Kidney (tissue), 13 donors: ENCODE measurements at regions not wholly inside any gene's neighbourhood (a gene's known extent, or its start where the extent isn't known, plus 50 kb on each side); places are given as distances from the start of the nearest gene placed in this dataset.

Source experiments
- DNase-seq, 5 donors: peaks; one replicate each; pipeline ENCODE4 v3.0.0-alpha.2; 2013 to 2020
- FAIRE-seq: peaks from 2 replicates; lab custom pipeline; 2012; peaks lifted over from hg19 to GRCh38; lab: Jason Lieb, UNC
- H3K27ac ChIP-seq, 2 donors: one replicate each; pipeline ENCODE4 v1.7.0; 2013; ENCODE audit warnings: low read depth in 2 of 2, low read length in 2 of 2, inconsistent platforms in 1 of 2
- H3K27me3 ChIP-seq: one replicate; pipeline ENCODE4 v1.7.1; 2013; ENCODE audit warnings: low read length, inconsistent platforms; ENCODE audit not compliant: control insufficient read depth, insufficient read depth
- H3K36me3 ChIP-seq, 3 donors: one replicate each; pipeline versions ENCODE4 v1.7.0 to v1.7.1; 2013; ENCODE audit warnings: low read length in 3 of 3, control low read depth in 1 of 3, inconsistent platforms in 1 of 3; ENCODE audit not compliant: insufficient read depth in 3 of 3, control insufficient read depth in 2 of 3
- H3K4me1 ChIP-seq, 3 donors: one replicate each; pipeline versions ENCODE4 v1.7.0 to v1.7.1; 2013; ENCODE audit warnings: low read length in 3 of 3, inconsistent platforms in 1 of 3, low read depth in 1 of 3; ENCODE audit not compliant: control insufficient read depth in 2 of 3, insufficient read depth in 2 of 3
- H3K4me3 ChIP-seq, 3 donors: one replicate each; pipeline versions ENCODE4 v1.7.0 to v1.8.1; 2013; ENCODE audit warnings: low read length in 3 of 3, control low read depth in 1 of 3, inconsistent platforms in 1 of 3
- H3K9ac ChIP-seq, 3 donors: one replicate each; pipeline versions ENCODE4 v1.7.0 to v1.7.1; 2013; ENCODE audit warnings: low read length in 3 of 3, control low read depth in 1 of 3, inconsistent platforms in 1 of 3
- H3K9me3 ChIP-seq, 3 donors: one replicate each; pipeline versions ENCODE4 v1.7.0 to v1.7.1; 2013; ENCODE audit warnings: low read length in 3 of 3, control low read depth in 1 of 3, inconsistent platforms in 1 of 3; ENCODE audit not compliant: control insufficient read depth in 2 of 3, insufficient read depth in 1 of 3
- CTCF ChIP-seq: IDR thresholded peaks from 3 replicates; pipeline ENCODE4 v1.5.1; 2012; ENCODE audit warnings: mild to moderate bottlenecking, moderate library complexity, borderline replicate concordance; ENCODE audit not compliant: insufficient read depth; ENCODE audit errors: extremely low read depth
- intact Hi-C: fragments of 100-400 bp; cut with DNase I; formaldehyde crosslinking; loops from one replicate; pipeline ENCODE4 v1.11.1; 2022
- donor health status: control.
- donor health status: control.
- donor health status: control.
- donor health status: control.
- donor health status: control.
- donor health status: DM: yes; HTN: yes; CAD: no.
- donor health status: Normal renal cell carcinoma (clear cell type).

- intact Hi-C loops, result no loop called here
- Histone ChIP-seq H3K4me1 (no peaks in the 10 kb centered on the region), H3K4me3 (no peak overlapping the region), H3K27ac (no peak overlapping the region), H3K9me3 (no peaks in the 10 kb centered on the region), H3K27me3 (no peaks in the 10 kb centered on the region), H3K9ac (no peak overlapping the region), H3K36me3 (no peaks in the 10 kb centered on the region)
- FAIRE-seq (no peak), DNase-seq (no peak)
- TF ChIP-seq CTCF, result no peak
Observed at GRCh38 chr3:180383332-180384020, 218.5 kb upstream of the TTC14 start.

- no peak for FAIRE-seq
- no peaks in the 10 kb centered on the region for H3K27me3 ChIP-seq
- no peaks in the 10 kb centered on the region for H3K4me1 ChIP-seq
- intact Hi-C loops, result no loop called here
- no peak overlapping the region for H3K4me3 ChIP-seq
- no peaks in the 10 kb centered on the region for H3K9me3 ChIP-seq
- no peaks in the 10 kb centered on the region for H3K36me3 ChIP-seq
- TF ChIP-seq CTCF, result no peak
- no peak overlapping the region for H3K27ac ChIP-seq
- DNase-seq, result no peak
- H3K9ac ChIP-seq, result no peak overlapping the region
Observed at GRCh38 chr3:180390313-180390712, 211.7 kb upstream of the TTC14 start.

GRCh38 chr3:180391001-180391400 is 211.0 kb upstream of the TTC14 start:
- intact Hi-C loops, result no loop called here
- DNase-seq (no peak), FAIRE-seq (no peak)
- H3K4me3 ChIP-seq, result no peak overlapping the region
- no peak for TF ChIP-seq CTCF
- no peaks in the 10 kb centered on the region for H3K36me3 ChIP-seq
- H3K9ac ChIP-seq, result no peak overlapping the region
- no peak overlapping the region for H3K27ac ChIP-seq
- H3K9me3 ChIP-seq, result no peaks in the 10 kb centered on the region
- no peaks in the 10 kb centered on the region for H3K4me1 ChIP-seq
- no peaks in the 10 kb centered on the region for H3K27me3 ChIP-seq

- TF ChIP-seq CTCF, result no peak
- no peak overlapping the region for H3K27ac ChIP-seq
- DNase-seq (no peak), FAIRE-seq (no peak)
- H3K9ac ChIP-seq, result no peak overlapping the region
- intact Hi-C loops, result no loop called here
- H3K9me3 ChIP-seq, result no peaks in the 10 kb centered on the region
- H3K4me3 ChIP-seq, result no peak overlapping the region
- no peaks in the 10 kb centered on the region for H3K27me3 ChIP-seq
- no peaks in the 10 kb centered on the region for H3K36me3 ChIP-seq
- no peaks in the 10 kb centered on the region for H3K4me1 ChIP-seq
Observed at GRCh38 chr3:180401226-180401625, 200.7 kb upstream of the TTC14 start.
